GM21390 (cell line): ENCODE measurements at regions not wholly inside any gene's neighbourhood (a gene's known extent, or its start where the extent isn't known, plus 50 kb on each side); places are given as distances from the start of the nearest gene placed in this dataset.

ENCODE experiments used
- ATAC-seq: cut with Tn5 transposase; IDR thresholded peaks from one replicate; pipeline ENCODE4 v1.9.1; 2021; ENCODE audit not compliant: unreplicated experiment

DNA sequence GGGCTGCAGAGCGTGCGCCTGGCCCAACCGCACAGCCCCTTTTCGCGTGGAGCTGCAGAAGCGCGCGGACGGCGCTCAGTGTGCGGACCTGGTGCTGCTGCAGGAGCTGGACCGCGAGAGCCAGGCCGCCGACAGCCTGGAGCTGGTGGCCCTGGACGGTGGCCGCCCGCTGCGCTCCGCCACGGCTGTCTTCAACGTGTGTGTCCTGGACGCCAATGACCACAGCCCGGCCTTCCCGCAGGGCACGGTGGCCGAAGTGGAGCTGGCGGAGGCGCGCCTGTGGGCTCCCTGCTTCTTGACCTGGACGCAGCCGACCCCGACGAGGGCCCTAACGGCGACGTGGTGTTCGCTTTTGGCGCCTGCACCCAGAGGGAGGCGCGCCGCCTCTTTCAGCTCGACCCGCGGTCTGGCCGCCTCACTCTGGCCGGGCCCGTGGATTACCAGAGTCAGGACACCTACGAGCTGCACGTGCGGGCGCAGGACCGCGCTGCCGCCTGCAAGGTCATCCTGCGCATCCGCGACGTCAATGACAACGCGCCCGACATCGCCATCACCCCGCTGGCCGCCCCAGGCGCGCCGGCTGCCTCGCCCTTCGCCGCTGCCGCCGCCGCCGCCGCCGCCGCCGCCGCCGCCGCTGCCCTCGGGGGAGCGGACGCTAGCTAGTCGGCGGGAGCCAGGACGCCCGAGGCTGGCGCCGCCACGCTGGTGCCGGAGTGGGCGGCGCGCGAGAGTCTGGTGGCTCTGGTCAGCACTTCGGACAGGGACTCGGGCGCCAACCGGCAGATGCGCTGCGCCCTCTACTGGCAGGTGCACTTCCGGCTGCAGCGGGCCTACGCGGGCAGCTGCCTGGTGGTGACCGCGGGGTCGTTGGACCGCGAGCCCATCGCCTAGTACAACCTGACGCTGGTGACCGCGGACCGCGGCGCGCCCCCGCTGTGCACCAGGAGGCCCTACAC, 172.2 kb downstream of the OLFM4 start:
- no peak for ATAC-seq

DNA sequence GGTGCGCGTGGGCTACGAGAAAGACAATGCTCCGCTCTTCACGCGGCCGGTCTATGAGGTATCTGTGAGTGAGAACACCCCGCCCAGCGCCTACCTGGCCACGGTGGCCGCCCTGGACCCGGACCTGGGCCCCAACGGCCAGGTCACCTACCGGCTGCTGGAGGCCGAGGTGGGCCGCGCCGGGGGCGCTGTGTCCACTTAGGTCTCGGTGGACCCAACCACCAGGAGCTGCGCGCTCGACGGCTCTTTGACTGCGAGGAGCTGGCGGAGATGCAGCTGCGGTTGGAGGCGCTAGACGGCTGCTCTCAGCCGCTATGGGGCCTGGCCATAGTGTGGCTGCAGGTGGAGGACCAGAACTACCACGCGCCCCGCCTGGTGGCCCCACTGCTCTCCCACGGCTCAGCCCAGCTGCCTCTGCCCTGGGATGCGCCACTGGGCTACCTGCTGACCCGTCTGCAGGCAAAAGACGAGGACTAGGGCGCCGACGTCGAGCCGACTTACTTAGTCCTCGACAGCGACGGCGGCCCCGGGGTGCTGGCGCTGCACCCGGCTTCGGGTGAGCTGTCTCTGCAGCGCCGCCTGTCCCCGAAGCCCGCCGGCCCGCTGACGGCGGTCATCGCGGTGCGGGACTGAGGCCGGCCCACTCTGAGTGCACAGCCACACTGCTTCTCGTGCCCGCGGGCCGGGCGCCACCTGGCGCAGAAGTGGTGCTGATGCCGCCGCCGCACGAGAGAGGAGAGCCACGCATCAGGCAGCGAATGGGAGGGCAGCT, 173.0 kb downstream of the OLFM4 start:
- no peak for ATAC-seq

DNA sequence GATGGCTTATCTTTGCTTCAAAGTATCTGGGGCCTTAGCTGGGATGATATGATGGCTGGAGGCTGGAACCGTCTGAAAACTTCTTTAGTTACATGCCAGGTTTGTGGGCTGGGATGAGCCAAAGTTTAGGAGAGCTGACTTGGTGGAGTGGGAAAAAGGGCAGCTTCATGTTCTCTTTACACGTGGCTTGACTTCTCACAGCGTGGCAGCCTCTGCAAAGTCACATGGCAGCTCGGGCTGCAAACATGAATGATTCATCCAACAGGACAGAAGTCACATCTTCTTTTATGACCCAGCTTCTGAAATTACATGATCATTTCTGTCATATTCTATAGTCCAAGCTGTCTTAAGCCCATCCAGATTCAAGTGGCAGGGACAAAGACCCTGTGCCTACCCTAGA, 176.0 kb downstream of the OLFM4 start:
- no peak for ATAC-seq

DNA sequence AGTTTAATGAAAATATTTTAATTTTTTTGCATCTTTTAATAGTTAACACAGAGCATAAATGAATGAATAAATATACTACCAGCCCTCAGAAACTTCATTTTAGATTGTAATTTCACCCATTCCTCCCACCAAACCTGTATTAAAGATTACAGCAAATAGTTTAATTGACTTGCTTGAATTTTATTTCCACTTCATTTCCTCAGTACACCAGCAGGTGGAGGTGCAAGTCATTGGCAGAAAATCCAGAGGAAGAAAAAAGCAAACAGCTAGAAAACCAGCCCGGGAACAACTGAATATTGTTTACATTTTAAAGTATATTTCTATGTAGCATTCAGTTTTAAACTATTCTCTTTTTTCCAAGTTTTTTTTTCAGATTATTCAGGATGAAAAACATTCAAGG, 177.8 kb downstream of the OLFM4 start:
- ATAC-seq: no peak

DNA sequence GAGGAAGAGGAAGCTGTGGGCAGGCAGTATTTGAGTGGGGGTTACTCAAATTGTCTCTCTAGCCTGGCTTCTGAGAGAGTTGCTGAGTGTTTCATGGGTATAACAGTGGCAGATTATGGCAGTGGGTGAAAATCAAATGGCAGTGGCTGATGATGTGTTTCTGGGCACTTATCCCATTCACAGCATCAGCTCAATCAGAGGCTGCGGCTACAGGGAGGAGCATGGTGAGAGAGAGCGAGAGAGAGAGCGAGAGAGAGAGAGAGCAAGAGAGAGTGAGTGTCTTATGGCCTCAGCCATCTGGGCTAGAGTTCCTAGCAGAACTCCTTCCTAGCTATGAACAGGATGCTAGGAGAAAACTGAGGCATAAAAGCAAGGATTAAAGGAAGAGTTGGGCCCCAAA, 178.9 kb downstream of the OLFM4 start:
- no peak for ATAC-seq

DNA sequence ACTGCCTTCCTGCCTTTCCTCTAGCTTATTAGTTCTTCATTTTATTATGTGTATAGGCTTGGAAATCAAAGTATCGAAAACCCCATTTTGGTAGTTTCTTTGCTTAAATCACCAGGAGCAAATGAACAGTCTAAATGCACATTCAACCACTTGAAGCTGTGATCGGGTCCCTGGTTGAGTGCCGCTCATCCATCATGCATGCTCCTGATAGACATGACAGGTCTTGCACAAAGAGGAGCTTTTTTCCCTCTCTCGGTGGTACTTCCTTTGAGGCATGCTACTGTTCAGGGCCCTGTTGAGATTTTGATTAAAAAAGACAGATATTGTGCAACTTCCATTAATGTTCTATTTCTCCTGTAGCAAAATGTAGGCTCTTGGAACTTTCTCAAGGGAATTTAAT, 185.8 kb downstream of the OLFM4 start:
- no peak for ATAC-seq

DNA sequence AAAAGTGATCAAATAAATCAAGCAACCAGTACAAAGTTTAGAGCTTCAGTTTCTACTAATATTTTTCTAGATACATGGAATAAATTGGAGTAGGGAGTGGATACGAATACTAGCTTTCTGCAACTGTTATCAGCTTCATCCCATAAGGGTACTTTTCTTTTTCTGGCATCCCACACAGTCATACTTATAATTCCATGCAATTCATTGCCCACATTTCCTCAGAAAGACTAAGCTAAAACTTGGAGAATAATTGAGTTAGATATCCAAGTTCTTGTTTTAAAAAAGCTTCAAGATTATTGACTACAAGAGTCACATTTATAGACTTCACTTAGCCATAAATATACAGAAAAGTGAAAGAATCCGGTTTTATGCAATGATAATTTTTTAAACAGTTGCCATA, 186.9 kb downstream of the OLFM4 start:
- ATAC-seq: no peak

DNA sequence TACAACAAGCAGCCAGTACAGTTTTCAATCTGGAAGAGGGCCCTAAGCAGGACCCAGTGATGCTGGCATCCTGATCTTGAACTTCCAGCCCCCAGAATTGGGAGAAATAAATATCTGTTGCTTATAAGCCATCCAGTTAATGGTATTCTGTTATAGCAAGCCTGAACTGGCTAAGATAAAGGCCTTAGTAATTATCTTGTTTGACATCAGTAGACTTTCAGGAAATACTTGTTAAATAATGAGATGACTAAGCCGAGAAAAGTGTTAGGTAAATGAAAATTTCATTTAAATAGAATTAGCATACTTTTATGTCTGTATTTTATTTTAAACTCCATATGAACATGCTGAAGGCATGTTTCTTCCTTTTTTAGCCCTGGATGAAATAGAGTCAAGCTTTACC, 188.2 kb downstream of the OLFM4 start:
- no peak for ATAC-seq

DNA sequence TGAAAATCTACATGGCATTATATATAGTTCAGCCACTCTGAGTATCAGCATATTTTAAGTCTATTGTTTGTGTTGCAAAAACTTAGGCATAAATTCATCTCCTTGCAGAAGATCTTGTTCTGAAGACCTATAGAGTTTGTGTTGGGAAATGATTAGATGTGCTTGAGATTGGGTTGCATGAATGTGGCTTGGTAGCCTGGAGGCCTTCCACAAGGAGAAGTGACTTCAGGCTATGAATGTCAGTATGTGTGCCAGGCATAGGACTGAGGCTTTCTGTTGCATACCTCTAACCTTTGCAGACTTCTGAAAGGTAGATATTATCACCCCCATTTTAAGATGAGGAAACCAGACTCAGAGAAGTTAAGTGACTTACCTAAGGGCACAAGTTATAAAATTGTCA, 188.6 kb downstream of the OLFM4 start:
- ATAC-seq: no peak

DNA sequence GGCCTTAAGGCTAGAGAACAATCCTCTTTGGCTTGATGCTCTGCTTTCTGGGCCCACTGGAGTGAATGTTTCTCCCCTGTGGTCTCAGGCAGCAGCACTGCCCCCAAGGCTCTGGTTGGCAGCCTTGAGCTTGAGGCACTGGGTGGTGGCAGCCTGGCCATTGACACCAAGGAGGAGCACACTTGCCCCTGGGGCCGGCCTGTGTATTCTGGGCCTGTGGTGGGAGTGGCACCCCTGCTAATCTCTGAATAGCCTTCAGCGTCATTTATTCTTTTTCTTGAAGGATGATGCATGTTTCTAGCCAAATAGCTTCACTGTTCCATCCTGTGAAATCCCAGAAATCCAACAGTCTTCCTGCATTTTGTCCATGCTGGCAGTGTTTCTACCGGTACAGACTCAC, 191.4 kb downstream of the OLFM4 start:
- ATAC-seq: no peak

DNA sequence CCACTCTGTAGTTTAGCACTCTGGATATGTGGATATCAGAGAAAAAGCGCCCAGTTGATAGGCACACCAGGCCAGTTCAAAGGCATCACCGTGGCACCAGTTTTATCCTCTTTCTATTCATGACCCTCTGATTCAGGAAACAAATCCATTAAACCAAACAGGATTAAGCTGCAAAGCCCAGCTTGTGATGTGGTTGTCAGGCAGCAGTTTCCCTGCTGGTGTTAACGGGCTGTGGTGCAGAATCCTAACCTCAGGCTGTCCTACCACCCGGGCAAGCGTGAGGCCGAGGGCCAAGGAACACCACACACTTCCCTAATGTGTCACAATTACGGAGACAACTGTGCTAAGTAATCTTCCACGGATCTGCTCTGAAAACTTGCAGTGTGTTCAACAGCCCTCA, 209.1 kb downstream of the OLFM4 start:
- no peak for ATAC-seq

DNA sequence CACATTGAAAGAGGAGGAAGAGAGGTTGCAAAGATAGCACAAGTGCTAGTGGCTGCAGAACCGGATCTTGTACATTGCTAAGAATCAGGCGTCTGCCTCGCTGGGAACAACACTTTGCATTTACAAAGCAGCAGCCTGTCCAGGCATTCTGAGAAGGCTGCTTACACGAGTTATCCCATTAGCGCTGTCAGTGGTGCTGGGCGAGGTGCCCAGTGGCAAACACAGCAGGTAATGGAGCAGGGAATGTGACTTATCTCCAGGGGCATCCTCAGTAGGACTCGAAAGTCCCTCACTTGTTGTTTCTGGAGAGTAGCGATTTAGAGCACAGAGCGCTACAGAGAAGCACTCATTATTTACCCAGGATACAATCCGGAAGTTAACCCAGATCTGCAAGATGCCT, 209.6 kb downstream of the OLFM4 start:
- no peak for ATAC-seq

DNA sequence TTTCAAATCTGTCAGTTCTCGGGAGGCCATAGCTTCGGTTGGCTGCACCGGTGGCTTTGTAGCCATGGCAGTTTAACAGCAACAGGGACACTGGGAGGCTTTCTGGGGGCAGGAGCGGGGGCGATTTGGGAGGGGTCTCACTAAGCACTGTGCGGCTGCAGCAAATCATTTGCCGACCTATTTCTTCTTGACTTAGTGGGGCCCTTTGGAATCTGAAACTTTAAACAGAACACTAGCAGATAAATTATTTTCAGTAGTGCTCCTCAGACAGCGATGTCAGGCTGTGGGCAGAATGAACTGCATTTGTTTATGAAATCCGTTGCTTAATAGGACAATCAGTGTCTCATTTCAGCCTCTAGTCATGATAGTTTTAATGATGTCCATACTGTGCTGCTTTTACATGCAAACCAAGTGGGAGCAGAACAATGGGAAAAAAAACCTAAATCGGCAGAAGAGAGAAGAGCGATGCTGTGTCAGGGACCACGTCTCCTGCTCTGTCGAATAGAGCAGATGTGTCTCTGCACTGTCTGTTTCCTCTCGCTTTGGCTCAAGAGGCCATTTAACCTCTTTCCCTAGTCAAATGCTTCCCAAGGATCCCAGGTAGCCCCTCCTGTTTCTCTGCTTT, 211.9 kb downstream of the OLFM4 start:
- ATAC-seq: no peak

DNA sequence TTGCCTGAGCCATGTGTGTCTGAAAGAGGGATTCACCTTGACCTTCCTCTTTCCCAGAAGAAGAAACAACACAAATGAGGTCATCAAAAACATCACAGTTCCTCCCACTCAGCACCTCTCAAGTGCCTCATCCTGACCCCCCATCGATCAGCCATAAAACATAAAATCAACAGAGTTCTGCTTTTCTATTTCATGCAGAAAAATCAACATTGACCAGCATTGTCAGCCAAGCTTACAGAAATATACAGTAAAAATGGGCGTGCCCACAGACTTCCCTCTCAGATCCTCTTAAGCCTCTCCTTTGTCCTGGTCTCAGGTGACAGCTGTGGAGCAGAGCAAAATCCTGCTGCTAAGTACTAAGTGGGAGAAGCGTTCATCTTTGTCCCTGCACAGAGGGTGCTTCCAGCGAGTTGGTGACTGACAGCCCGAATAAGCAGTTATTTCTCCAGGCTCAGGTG, 213.3 kb downstream of the OLFM4 start:
- ATAC-seq: no peak

DNA sequence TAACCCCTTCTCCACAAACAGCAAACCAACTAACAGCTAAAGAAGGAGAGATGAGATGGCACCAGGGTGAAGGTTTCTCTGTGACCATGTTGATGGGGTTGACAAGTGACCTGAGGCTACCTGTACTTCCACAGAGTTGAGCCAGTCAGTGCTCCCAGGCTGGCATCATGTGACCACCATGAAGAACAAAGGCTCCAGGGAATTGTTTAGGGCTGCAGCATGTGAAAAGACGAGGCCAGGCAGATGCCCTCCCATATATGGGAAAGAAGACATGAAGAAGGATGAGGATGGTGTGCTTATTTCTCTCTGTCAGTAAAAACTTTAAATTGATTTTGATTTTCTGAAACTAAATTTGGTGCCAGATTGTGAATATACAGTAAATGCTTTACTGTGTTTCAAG, 220.6 kb downstream of the OLFM4 start:
- ATAC-seq: no peak

DNA sequence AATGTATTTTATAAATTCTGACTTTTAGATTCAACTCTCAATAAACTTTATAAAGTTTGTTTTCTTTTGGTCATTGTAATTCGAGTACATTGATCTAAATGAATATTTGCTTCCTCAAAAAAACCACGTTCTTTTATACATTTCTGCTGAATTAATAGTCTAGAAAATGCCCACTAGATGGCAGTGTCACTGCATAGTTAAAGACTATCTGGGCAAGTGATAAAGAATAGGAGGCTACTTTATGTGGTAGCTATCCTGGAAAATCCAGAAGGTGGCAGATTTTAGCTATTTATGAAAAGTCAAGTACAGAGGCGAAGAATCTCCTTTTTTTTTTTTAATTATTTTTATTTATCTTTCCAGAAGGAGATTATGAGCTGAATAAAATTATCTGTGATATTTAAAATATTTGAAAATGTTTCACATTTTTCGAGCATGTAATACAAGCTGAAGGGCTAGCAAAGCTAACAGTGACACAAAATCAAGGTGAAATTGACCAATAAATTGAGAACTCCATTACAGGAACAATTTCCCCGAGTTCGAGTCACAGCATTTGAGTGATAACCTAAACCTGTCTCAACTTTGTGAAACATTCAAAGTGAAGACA, 221.8 kb downstream of the OLFM4 start:
- peak; percentile 87 for ATAC-seq

DNA sequence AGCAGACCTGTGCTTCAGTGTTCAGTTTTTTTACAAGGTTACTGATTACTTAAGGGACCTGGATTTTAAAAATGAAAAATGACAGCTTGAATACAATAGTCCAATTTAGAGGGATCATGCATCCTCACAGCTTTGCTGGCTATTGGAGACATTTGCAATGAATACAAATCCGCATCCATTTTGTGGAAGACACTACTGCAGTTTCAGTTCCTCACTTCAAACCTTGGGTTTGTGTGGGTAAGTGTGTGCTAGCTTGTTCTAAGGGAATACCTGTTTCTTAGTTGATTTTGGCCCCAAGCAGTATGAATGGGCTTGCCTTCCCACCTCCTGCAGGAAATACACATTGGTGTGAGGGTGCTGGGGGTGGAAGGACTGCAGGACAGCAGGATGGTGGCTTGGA, 222.4 kb downstream of the OLFM4 start:
- ATAC-seq: no peak

DNA sequence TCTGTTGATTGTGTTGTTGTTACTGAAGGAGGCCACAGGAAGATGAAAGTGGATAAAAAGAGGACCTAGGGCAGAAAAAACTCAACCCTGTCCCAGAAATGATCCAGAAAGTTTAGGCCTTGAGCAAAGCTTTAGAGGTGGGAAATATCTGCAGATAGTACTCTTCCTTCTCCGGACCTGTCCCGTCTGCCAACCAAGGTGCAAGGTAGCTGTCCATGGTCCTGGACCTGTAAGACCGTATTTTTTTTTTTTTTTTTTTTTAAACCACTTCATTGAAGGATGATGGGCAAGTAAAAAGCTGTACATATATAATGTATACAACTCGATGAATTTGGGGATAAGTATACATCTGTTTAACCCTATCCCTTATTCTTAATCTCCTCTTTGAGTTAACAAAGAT, 225.9 kb downstream of the OLFM4 start:
- no peak for ATAC-seq

DNA sequence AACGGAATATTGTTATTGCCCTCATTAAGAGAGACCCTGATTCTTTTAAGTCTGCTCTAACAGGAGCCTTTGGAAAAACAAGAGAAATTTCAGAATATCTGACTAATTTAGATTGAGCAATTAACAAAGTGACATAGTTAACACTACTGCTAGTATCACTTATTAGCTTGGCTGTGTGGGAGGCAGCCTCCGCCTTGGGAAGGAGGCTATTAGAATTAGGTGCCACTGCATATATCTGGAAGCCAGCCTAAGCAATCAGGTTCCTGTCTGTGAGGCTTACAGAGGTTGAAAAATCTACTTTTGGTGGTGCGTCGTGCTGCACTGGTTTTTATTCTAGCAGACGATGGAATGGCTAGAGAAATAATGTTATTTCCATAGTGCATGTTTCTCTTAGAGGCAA, 227.2 kb downstream of the OLFM4 start:
- no peak for ATAC-seq

DNA sequence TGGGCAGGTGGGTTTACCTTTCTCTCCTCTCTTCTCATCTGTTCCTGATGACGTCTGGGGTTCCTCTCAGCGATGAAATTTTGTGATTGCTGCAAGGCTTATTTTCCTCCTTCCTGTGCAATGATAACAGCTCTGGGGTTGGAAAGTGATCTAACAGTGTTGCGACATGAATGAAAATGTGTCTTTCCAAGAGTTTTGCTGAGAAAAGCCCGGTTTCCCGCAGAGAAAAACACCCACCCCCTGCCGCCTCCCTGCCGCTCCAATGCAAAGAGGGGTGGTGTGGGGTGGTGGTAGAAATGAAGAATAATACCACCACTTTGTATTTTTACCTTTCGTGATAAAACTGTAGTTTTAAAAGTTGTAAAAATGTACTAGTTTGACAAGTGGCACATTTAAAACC, 232.0 kb downstream of the OLFM4 start:
- ATAC-seq: no peak

DNA sequence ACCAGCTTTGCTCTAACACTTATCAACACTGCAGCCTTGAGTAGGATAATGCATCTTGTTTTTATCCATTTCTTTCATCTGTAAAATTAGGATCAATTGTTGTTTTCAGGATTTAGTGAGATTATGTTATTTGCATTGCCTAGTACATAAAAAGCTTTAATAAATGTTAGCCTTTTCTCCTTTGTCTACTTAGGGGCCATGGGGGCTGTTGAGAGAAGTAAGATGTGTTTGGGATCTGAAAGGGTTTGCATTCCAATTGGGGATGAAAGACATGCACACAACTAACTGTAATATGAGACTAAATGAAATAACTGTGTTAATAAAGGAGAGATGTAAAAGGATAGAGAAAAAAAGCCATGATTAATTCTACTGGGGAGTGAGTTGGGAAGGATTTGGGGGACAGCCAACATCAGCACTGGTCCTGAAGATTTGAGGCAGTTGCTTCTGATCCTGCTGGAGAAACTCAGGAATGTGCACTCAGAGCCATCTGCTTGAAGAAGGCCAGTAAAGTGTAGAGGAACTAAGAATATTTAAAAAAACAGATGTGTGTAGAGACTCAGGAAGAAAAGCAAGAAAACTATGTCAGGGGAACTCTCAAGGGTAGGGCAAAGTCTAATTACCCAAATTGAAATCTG, 236.3 kb downstream of the OLFM4 start:
- no peak for ATAC-seq
